GM18511 (cell line): ENCODE measurements at regions not wholly inside any gene's neighbourhood (a gene's known extent, or its start where the extent isn't known, plus 50 kb on each side); places are given as distances from the start of the nearest gene placed in this dataset.
A peak's percentile ranks its signal among the peaks of the same experiment; 100 is the strongest.

Experiments used
- ATAC-seq: cut with Tn5 transposase; IDR thresholded peaks from one replicate; pipeline ENCODE4 v1.9.1; 2021; ENCODE audit warnings: mild to moderate bottlenecking, moderate library complexity; ENCODE audit not compliant: unreplicated experiment

DNA sequence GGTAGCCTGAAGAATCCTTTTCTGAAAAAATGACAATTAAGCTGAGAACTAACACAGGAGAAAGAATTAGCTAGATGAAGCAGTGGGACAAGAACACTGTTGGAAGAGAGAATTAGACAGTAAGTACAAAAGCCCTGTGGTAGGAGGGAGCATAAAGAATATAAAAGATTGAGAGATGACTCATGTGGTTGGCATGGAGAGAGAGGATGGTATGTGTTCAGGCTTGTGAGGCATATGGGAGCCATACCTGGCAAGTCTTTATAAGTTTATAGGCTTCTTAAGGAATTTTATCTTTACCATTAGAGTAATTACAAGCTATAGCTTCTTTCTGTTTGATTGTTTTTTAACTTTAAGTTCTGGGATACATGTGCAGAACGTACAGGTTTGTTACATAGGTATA, 325.0 kb downstream of the ARL6IP6 start:
- no peak for ATAC-seq

GRCh38 chr2:153028626-153029025, 310.2 kb downstream of the ARL6IP6 start:
- no peak for ATAC-seq

GRCh38 chr2:153027533-153027932, 309.1 kb downstream of the ARL6IP6 start:
- ATAC-seq = no peak

DNA sequence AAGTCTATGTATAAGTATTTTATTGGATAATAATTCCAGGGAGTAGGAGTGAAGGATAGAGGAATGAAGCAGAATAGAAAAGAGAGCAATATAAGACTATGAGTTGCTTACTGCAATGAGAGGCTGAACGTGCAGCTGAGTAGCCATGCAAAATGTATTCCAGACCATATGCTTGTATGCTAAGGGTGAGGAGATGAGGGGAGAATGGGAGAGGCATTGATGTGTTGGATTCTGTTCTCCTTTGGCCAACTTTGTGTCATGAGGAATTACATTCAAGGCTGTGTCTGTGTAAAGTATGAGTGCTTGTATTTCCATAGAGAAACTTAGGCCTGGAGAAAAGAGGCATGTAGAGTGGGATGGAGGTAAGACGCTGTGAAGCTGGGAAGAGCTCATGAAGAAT, 301.8 kb downstream of the ARL6IP6 start:
- no peak for ATAC-seq

DNA sequence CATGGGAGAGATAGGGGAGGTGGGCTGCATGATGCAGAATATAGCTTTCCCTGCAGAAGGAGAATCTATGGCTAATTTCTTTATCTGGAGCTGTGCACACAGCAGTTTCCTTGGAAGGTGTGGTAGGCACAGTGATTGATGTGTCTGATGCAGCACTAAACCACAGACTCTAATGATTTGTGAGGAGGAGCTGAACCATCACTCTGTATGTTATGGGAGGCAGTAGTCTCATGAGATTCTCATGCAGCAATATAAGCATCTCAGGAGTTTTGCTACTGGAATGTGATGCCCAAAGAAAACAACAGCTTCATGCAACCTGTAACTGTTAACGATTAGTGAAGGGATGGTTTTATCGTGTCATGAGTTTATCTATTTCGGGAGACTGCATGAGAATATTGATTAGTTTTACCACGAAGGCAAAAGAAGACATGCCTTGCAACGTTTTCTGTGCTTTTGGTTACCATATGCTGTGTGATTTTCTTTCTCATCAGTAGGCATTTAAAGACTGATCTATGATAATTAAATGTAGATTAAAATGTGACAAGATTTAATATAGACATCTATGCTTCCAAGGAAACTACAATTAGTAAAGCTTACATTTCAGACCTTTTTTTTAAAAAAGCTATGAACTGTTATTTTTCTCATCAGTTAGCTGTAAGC, 286.8 kb downstream of the ARL6IP6 start:
- peak; percentile 48 for ATAC-seq

DNA sequence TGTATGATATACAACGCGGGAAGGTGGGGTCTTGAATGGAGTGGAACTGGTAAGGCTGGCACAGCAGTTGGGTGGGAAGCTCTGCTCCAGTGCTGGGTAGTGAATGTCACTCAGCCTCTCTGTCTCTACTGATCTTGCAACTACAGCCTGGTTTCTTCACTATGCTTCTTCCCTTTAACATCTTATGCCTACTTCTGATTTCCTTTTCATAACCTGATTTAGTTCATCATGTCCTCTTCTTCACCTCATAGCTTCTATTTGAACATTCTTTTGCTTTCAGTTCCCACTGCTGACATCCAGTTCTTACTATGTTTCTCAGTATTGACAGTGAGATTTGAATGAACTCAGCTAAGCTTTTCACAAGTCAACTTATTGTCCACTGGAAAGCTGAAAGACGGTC, 286.2 kb downstream of the ARL6IP6 start:
- ATAC-seq = peak; percentile 63

DNA sequence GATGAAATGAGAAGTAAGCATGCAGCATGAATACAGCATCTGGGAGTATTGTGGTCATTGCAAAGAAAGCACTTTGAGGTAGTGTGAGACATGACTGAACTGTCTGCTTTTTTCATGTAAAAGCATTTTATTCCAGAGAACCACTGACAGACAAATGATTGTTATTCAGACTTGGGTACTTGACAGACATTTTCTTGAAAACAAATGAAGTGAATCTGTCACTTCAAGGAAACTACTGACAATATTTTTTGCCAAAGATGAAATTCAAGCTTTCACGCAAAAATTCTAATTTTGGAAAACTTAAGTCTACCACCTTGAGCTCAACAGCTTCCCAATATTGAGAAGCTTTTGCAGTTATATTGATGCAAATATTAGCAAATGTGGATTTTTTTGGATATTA, 255.7 kb downstream of the ARL6IP6 start:
- ATAC-seq = no peak

DNA sequence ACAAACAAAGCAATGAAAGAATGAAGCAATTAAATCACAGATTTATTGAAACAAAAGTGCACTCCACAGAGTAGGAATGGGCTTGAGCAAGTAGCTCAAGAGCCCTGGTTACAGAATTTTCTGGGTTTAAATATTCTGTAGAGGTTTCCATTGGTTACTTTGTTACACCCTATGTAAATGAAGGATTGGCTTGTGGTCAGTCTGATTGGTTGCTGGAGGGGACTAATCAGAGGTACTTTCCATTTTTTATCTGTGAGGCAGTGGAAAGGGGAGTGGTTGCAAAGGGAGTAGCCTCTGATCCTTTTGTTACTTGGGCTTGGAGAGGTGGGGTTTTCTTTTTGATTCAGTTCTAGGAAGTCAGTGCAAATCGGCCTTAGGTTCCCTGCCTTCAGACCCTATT, 253.3 kb downstream of the ARL6IP6 start:
- no peak for ATAC-seq

- no peak for ATAC-seq
These were observed 244.0 kb downstream of the ARL6IP6 start for GRCh38 chr2:152962446-152962845.

GRCh38 chr2:152961351-152961750, 242.9 kb downstream of the ARL6IP6 start:
- no peak for ATAC-seq

GRCh38 chr2:152950126-152950525, 231.7 kb downstream of the ARL6IP6 start:
- no peak for ATAC-seq

GRCh38 chr2:152944099-152944498, 225.7 kb downstream of the ARL6IP6 start:
- ATAC-seq = no peak

- ATAC-seq = no peak
These were observed 224.6 kb downstream of the ARL6IP6 start for GRCh38 chr2:152942940-152943440.

GRCh38 chr2:152930501-152930900, 212.1 kb downstream of the ARL6IP6 start:
- no peak for ATAC-seq

GRCh38 chr2:152929628-152930027, 211.2 kb downstream of the ARL6IP6 start:
- no peak for ATAC-seq

DNA sequence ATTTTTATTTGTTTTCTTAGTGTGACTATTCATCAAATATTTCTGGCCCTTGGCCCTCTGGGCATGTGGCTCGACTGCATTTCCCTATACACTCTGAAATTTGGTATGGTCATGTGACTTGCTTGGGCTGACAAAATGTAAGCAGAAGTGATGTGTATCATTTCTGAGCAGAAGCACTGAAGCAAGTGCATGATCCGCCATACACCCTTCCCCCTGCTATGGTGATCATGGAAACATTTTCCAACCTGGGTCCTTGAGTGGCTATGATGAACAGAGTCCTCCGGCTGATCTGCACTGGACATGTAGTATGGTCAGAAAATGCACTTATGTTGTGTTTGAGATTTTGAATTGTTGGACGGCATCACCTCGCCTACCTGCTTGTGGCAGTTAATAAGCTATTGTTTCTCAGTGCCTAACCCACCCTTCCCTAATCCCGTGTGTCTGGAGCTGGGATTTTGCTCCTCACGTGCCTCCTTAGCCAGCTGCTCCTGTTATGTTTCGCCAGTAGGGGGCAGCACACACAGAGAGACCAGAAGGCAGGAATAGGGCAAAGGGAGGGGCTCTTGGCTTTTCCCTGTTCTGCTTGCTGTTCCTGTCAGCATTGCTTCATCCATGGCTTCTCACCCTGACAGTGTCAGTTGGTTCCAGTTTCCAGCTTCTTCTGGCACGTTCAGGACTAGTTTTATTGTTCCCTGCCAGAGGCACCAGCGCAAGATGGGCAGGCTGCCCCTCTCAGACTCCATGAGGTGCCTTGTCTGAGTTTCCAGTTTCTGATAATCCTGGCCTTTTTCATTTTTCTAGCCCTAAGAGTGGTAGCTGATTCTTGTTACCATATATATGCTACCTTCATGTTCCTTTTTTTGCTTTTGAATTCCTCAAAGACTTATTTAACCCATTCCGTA, 207.4 kb downstream of the ARL6IP6 start:
- peak; percentile 91 for ATAC-seq

- ATAC-seq = no peak
These were observed 206.3 kb downstream of the ARL6IP6 start for GRCh38 chr2:152924722-152925121.

DNA sequence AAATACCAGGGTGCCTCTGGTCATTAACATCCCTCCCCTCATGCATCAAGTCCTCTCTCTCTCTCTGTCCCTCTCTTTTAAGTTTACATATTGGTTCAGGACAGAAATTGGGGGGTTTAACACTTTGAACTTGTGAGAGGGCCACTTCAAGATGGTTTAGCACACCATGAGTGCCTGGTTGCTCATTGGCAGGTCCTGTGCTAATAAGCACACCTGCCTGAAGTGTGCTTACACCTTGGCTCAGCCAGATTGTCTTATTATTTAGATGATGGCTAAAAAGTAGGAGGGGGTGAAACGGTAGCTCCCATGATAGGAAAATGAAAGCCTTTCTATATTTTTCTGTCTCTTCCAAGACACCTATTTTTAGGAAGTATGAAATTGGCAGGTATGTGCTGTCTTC, 205.8 kb downstream of the ARL6IP6 start:
- no peak for ATAC-seq

DNA sequence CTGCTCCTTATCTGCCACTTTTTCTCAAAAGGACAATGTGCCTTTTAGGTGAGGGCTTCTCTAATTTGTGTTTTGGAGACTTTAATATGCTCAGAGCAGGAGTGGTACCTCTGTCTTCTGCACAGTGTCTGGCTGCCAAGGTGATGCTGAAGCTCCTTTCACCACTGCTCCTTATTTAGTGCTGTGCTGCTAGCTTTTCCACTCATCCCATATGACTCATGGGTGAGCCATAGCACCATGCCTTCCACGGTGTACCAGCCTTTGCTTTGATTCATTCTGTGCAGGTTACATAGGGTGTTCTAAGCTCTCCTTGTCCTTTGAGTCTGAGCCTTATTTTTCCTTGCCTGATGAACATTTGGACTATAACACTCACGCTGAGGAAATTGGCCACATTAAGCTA, 202.4 kb downstream of the ARL6IP6 start:
- ATAC-seq = no peak

- ATAC-seq = no peak
These were observed 192.6 kb downstream of the ARL6IP6 start for GRCh38 chr2:152910970-152911369.

- no peak for ATAC-seq
These were observed 188.6 kb downstream of the ARL6IP6 start for GRCh38 chr2:152907046-152907445.

DNA sequence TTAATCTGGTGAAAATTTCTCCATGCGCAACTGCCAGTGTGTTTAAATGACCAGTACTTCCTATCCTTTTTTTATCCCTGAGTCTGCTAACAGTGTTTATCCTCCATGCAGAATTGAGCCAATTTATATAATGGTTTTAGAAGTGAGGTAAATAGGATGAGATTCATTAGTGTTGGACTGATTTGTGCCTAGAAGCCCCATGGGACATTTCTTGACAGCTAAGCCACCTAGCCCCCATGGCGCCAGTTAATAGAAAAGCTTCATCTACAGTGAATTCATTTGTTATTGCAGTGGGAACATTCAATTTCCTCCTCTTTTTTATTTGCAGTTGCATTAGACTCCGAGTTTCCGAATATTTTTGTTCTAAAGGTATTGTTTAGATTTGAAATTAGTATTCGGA, 175.6 kb downstream of the ARL6IP6 start:
- no peak for ATAC-seq
